NCI-H187 treated with DMSO at 0.1 percent for 48 hours (cell line): ENCODE measurements at regions not wholly inside any gene's neighbourhood (a gene's known extent, or its start where the extent isn't known, plus 50 kb on each side); places are given as distances from the start of the nearest gene placed in this dataset.
"Not testable (repeated sequence)": the region's sequence is repeated elsewhere in the genome, so short reads cannot be mapped to it uniquely, and the experiment has no call there.

Experiments used
- DNase-seq: peaks from one replicate; lab custom pipeline; 2025; lab: John Stamatoyannopoulos, UW

GRCh38 chr11:80338231-80338630 lies 897.4 kb upstream of the TENM4 start:
- no peak for DNase-seq

- no peak for DNase-seq
Observed at GRCh38 chr11:80331694-80332093, 890.9 kb upstream of the TENM4 start.

- no peak for DNase-seq
Observed at GRCh38 chr11:80330264-80330663, 889.4 kb upstream of the TENM4 start.

- DNase-seq = no peak
Observed at GRCh38 chr11:80328774-80329173, 887.9 kb upstream of the TENM4 start.

GRCh38 chr11:80327956-80328614 lies 887.3 kb upstream of the TENM4 start:
- DNase-seq = no peak

- DNase-seq = no peak
Observed at GRCh38 chr11:80321786-80322185, 881.0 kb upstream of the TENM4 start.

- no peak for DNase-seq
Observed at GRCh38 chr11:80320765-80321164, 879.9 kb upstream of the TENM4 start.

GRCh38 chr11:80320226-80320625 lies 879.4 kb upstream of the TENM4 start:
- DNase-seq = no peak

- DNase-seq = no peak
Observed at GRCh38 chr11:80317612-80318011, 876.8 kb upstream of the TENM4 start.

- no peak for DNase-seq
Observed at GRCh38 chr11:80315200-80315599, 874.4 kb upstream of the TENM4 start.

- no peak for DNase-seq
Observed at GRCh38 chr11:80309301-80309700, 868.5 kb upstream of the TENM4 start.

- no peak for DNase-seq
Observed at GRCh38 chr11:80307676-80308075, 866.8 kb upstream of the TENM4 start.

- DNase-seq = no peak
Observed at GRCh38 chr11:80297858-80298632, 857.2 kb upstream of the TENM4 start.

- DNase-seq = no peak
Observed at GRCh38 chr11:80293293-80293692, 852.5 kb upstream of the TENM4 start.

- DNase-seq = no peak
Observed at GRCh38 chr11:80284946-80285785, 844.3 kb upstream of the TENM4 start.

GRCh38 chr11:80282643-80283042 lies 841.8 kb upstream of the TENM4 start:
- DNase-seq = no peak

- DNase-seq = no peak
Observed at GRCh38 chr11:80281194-80281593, 840.4 kb upstream of the TENM4 start.

- no peak for DNase-seq
Observed at GRCh38 chr11:80280737-80281136, 839.9 kb upstream of the TENM4 start.

- no peak for DNase-seq
Observed at GRCh38 chr11:80261776-80262175, 820.9 kb upstream of the TENM4 start.

- DNase-seq = not testable (repeated sequence)
Observed at GRCh38 chr11:80257319-80258015, 816.6 kb upstream of the TENM4 start.

- no peak for DNase-seq
Observed at GRCh38 chr11:80255021-80255420, 814.2 kb upstream of the TENM4 start.

- DNase-seq = no peak
Observed at GRCh38 chr11:80241766-80242165, 800.9 kb upstream of the TENM4 start.
